ENCODE measurements at regions not wholly inside any gene's neighbourhood (a gene's known extent, or its start where the extent isn't known, plus 50 kb on each side); places are given as distances from the start of the nearest gene placed in this dataset.
"Not testable (repeated sequence)": the region's sequence is repeated elsewhere in the genome, so short reads cannot be mapped to it uniquely, and the experiment has no call there.

GRCh38 chr6:71686021-71686677 is 200.2 kb upstream of the RIMS1 start:
- not testable (repeated sequence) for TF ChIP-seq EZH2 (IDR thresholded peaks at IDR 0.05); POLR2AphosphoS5 (IDR thresholded peaks at IDR 0.05; ENCODE audit: borderline replicate concordance, low read depth, low read length); FOXP2 (optimal IDR thresholded peaks at IDR 0.05; ENCODE audit: control extremely low read depth, extremely low read length, insufficient read depth)
